SU-DHL-6 (cell line): ENCODE measurements at regions not wholly inside any gene's neighbourhood (a gene's known extent, or its start where the extent isn't known, plus 50 kb on each side); places are given as distances from the start of the nearest gene placed in this dataset.

Source experiments
- EZH2phosphoT487 ChIP-seq: fragments of 200-600 bp; sonication (generic), shearing (Covaris generic); conservative IDR thresholded peaks from 2 replicates; pipeline ENCODE4 v1.6.1; 2018; ENCODE audit warnings: mild to moderate bottlenecking, antibody characterized with exemption, low read length, moderate library complexity, mixed read lengths
- TF ChIP-seq, protein P1 (sequence below): fragments of 200-600 bp; sonication (generic); IDR thresholded peaks from one replicate; pipeline ENCODE4 v1.5.1; 2017; ENCODE audit warnings: antibody characterized with exemption, mild to moderate bottlenecking, low read length, moderate library complexity; ENCODE audit not compliant: insufficient read depth, poor library complexity, severe bottlenecking

DNA sequence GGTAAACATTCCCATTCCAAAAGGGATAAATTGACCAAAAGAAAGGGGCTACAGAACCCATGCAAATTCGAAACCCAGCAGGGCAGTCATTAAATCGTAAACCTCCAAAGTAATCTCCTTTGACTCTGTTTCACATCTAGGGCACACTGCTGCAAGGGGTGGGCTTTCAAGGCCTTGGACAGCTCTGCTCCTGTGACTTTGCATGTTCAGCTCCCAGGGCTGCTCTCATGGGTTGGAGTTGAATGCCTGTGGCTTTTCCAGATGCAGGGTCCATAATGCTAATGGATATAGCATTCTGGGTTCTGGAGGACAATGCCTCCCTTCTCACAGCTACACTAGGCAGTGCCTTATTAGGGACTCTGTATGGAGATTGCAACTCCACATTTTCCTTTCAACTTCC, 211.9 kb upstream of the MANEA start:
- TF ChIP-seq, protein P1, sequence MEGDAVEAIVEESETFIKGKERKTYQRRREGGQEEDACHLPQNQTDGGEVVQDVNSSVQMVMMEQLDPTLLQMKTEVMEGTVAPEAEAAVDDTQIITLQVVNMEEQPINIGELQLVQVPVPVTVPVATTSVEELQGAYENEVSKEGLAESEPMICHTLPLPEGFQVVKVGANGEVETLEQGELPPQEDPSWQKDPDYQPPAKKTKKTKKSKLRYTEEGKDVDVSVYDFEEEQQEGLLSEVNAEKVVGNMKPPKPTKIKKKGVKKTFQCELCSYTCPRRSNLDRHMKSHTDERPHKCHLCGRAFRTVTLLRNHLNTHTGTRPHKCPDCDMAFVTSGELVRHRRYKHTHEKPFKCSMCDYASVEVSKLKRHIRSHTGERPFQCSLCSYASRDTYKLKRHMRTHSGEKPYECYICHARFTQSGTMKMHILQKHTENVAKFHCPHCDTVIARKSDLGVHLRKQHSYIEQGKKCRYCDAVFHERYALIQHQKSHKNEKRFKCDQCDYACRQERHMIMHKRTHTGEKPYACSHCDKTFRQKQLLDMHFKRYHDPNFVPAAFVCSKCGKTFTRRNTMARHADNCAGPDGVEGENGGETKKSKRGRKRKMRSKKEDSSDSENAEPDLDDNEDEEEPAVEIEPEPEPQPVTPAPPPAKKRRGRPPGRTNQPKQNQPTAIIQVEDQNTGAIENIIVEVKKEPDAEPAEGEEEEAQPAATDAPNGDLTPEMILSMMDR, result no peak
- no peak for TF ChIP-seq EZH2phosphoT487
